GM21825 (cell line): ENCODE measurements at regions not wholly inside any gene's neighbourhood (a gene's known extent, or its start where the extent isn't known, plus 50 kb on each side); places are given as distances from the start of the nearest gene placed in this dataset.

ENCODE experiments used
- ATAC-seq: cut with Tn5 transposase; IDR thresholded peaks from one replicate; pipeline ENCODE4 v1.9.1; 2021; ENCODE audit warnings: mild to moderate bottlenecking, moderate library complexity; ENCODE audit not compliant: unreplicated experiment

- ATAC-seq = no peak
These were observed 1548.4 kb upstream of the TMEFF2 start for GRCh38 chr2:193743089-193743488.

GRCh38 chr2:193738892-193739291 lies 1544.2 kb upstream of the TMEFF2 start:
- ATAC-seq = no peak

GRCh38 chr2:193712912-193713311 lies 1518.2 kb upstream of the TMEFF2 start:
- ATAC-seq = no peak

GRCh38 chr2:193703411-193703810 lies 1508.7 kb upstream of the TMEFF2 start:
- ATAC-seq = no peak

- no peak for ATAC-seq
These were observed 1506.8 kb upstream of the TMEFF2 start for GRCh38 chr2:193701484-193701883.

- ATAC-seq = no peak
These were observed 1500.6 kb upstream of the TMEFF2 start for GRCh38 chr2:193695367-193695766.

- no peak for ATAC-seq
These were observed 1499.0 kb upstream of the TMEFF2 start for GRCh38 chr2:193693758-193694157.

- no peak for ATAC-seq
These were observed 1495.8 kb upstream of the TMEFF2 start for GRCh38 chr2:193690572-193690971.

GRCh38 chr2:193687195-193687594 lies 1492.5 kb upstream of the TMEFF2 start:
- ATAC-seq = no peak

GRCh38 chr2:193679847-193680246 lies 1485.1 kb upstream of the TMEFF2 start:
- no peak for ATAC-seq

- no peak for ATAC-seq
These were observed 1475.7 kb upstream of the TMEFF2 start for GRCh38 chr2:193670478-193670877.

GRCh38 chr2:193668557-193669323 lies 1474.0 kb upstream of the TMEFF2 start:
- no peak for ATAC-seq

GRCh38 chr2:193627927-193628272 lies 1433.2 kb upstream of the TMEFF2 start:
- no peak for ATAC-seq

GRCh38 chr2:193627187-193627926 lies 1432.6 kb upstream of the TMEFF2 start:
- no peak for ATAC-seq

GRCh38 chr2:193608451-193608850 lies 1413.7 kb upstream of the TMEFF2 start:
- ATAC-seq = no peak

GRCh38 chr2:193590831-193591230 lies 1396.1 kb upstream of the TMEFF2 start:
- no peak for ATAC-seq

- ATAC-seq = peak; percentile 91
These were observed 1389.8 kb upstream of the TMEFF2 start for GRCh38 chr2:193584522-193584938.

- ATAC-seq = no peak
These were observed 1389.1 kb upstream of the TMEFF2 start for GRCh38 chr2:193583638-193584400.

GRCh38 chr2:193581807-193582206 lies 1387.1 kb upstream of the TMEFF2 start:
- ATAC-seq = no peak

GRCh38 chr2:193580176-193580950 lies 1385.6 kb upstream of the TMEFF2 start:
- ATAC-seq = no peak

- no peak for ATAC-seq
These were observed 1372.2 kb upstream of the TMEFF2 start for GRCh38 chr2:193566886-193567285.
